ENCODE measurements at regions not wholly inside any gene's neighbourhood (a gene's known extent, or its start where the extent isn't known, plus 50 kb on each side); places are given as distances from the start of the nearest gene placed in this dataset.

DNA sequence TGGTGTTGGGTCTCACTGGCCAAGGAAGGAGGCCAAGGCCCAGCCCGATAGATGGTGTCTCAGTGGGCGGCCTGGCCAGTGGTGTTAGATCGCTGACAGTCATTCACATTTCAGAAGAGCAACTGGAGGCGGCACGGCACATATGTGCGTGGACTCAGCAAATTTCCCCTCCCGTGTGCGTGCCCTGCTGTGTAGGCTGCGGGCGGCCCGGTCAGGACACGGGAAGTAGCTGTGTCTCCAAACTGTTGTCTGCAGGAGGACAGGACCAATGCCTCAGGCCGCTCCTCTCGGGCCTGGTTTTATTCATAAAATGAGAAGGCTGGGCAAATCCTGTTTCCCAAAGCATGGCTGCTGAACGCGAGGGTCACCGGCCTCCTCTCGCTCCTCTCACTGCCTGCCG lies 711.7 kb downstream of the BRD1 start:
- no peak for ATAC-seq
- TF ChIP-seq, protein P1, sequence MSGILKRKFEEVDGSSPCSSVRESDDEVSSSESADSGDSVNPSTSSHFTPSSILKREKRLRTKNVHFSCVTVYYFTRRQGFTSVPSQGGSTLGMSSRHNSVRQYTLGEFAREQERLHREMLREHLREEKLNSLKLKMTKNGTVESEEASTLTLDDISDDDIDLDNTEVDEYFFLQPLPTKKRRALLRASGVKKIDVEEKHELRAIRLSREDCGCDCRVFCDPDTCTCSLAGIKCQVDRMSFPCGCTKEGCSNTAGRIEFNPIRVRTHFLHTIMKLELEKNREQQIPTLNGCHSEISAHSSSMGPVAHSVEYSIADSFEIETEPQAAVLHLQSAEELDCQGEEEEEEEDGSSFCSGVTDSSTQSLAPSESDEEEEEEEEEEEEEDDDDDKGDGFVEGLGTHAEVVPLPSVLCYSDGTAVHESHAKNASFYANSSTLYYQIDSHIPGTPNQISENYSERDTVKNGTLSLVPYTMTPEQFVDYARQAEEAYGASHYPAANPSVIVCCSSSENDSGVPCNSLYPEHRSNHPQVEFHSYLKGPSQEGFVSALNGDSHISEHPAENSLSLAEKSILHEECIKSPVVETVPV (CRISPR knock-in tag; IDR thresholded peaks at IDR 0.05), result no peak
- TF ChIP-seq TOX (CRISPR knock-in tag; IDR thresholded peaks at IDR 0.05; ENCODE audit: borderline replicate concordance), result no peak
- no peak for TF ChIP-seq BACH2 (CRISPR knock-in tag; IDR thresholded peaks at IDR 0.05; ENCODE audit: borderline replicate concordance)

DNA sequence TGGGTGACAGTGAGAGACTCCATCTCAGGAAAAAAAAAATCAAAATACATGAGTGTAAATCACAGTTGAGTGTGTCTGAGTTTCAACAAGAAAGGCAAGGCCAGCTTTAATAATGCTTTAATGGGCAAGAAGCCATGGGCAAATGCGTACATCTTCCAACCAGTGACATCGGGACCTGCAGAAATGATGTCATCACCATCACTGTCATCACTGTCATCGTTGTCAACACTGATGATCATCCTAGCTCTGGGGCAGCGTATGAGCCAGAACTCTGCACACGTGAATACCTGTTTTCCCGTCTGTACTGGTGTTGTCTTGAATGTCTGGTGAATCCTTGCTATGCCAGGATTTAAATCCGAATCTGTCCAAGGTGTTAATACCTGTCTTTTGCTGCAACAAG lies 712.5 kb downstream of the BRD1 start:
- no peak for ATAC-seq
- TF ChIP-seq SNAI2 (CRISPR knock-in tag; IDR thresholded peaks at IDR 0.05), result no peak
- no peak for TF ChIP-seq CSDC2 (CRISPR knock-in tag; IDR thresholded peaks at IDR 0.05)
- no peak for TF ChIP-seq OSR1 (CRISPR knock-in tag; IDR thresholded peaks at IDR 0.05)
- TF ChIP-seq, protein P1 (CRISPR knock-in tag; IDR thresholded peaks at IDR 0.05), result no peak
- no peak for TF ChIP-seq ZNF70 (CRISPR knock-in tag; IDR thresholded peaks at IDR 0.05)
- TF ChIP-seq BACH2 (CRISPR knock-in tag; IDR thresholded peaks at IDR 0.05; ENCODE audit: borderline replicate concordance), result no peak
- TF ChIP-seq, protein P2, sequence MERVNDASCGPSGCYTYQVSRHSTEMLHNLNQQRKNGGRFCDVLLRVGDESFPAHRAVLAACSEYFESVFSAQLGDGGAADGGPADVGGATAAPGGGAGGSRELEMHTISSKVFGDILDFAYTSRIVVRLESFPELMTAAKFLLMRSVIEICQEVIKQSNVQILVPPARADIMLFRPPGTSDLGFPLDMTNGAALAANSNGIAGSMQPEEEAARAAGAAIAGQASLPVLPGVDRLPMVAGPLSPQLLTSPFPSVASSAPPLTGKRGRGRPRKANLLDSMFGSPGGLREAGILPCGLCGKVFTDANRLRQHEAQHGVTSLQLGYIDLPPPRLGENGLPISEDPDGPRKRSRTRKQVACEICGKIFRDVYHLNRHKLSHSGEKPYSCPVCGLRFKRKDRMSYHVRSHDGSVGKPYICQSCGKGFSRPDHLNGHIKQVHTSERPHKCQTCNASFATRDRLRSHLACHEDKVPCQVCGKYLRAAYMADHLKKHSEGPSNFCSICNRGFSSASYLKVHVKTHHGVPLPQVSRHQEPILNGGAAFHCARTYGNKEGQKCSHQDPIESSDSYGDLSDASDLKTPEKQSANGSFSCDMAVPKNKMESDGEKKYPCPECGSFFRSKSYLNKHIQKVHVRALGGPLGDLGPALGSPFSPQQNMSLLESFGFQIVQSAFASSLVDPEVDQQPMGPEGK (CRISPR knock-in tag; IDR thresholded peaks at IDR 0.05; ENCODE audit: borderline replicate concordance), result no peak
- TF ChIP-seq, protein P3, sequence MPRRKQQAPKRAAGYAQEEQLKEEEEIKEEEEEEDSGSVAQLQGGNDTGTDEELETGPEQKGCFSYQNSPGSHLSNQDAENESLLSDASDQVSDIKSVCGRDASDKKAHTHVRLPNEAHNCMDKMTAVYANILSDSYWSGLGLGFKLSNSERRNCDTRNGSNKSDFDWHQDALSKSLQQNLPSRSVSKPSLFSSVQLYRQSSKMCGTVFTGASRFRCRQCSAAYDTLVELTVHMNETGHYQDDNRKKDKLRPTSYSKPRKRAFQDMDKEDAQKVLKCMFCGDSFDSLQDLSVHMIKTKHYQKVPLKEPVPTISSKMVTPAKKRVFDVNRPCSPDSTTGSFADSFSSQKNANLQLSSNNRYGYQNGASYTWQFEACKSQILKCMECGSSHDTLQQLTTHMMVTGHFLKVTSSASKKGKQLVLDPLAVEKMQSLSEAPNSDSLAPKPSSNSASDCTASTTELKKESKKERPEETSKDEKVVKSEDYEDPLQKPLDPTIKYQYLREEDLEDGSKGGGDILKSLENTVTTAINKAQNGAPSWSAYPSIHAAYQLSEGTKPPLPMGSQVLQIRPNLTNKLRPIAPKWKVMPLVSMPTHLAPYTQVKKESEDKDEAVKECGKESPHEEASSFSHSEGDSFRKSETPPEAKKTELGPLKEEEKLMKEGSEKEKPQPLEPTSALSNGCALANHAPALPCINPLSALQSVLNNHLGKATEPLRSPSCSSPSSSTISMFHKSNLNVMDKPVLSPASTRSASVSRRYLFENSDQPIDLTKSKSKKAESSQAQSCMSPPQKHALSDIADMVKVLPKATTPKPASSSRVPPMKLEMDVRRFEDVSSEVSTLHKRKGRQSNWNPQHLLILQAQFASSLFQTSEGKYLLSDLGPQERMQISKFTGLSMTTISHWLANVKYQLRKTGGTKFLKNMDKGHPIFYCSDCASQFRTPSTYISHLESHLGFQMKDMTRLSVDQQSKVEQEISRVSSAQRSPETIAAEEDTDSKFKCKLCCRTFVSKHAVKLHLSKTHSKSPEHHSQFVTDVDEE (CRISPR knock-in tag; IDR thresholded peaks at IDR 0.05), result no peak
- TF ChIP-seq ZNF565 (CRISPR knock-in tag; conservative IDR thresholded peaks at IDR 0.05; ENCODE audit: low read depth), result no peak
- no peak for TF ChIP-seq GLIS3 (CRISPR knock-in tag; IDR thresholded peaks at IDR 0.05)
- TF ChIP-seq ZC3H10 (CRISPR knock-in tag; IDR thresholded peaks at IDR 0.05), result no peak
- TF ChIP-seq ISL1 (CRISPR knock-in tag; IDR thresholded peaks at IDR 0.05), result no peak
- TF ChIP-seq, protein P4, sequence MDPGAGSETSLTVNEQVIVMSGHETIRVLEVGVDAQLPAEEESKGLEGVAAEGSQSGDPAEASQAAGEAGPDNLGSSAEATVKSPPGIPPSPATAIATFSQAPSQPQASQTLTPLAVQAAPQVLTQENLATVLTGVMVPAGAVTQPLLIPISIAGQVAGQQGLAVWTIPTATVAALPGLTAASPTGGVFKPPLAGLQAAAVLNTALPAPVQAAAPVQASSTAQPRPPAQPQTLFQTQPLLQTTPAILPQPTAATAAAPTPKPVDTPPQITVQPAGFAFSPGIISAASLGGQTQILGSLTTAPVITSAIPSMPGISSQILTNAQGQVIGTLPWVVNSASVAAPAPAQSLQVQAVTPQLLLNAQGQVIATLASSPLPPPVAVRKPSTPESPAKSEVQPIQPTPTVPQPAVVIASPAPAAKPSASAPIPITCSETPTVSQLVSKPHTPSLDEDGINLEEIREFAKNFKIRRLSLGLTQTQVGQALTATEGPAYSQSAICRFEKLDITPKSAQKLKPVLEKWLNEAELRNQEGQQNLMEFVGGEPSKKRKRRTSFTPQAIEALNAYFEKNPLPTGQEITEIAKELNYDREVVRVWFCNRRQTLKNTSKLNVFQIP (CRISPR knock-in tag; IDR thresholded peaks at IDR 0.05; ENCODE audit: borderline replicate concordance, low read depth), result no peak
- TF ChIP-seq ESRRG (CRISPR knock-in tag; IDR thresholded peaks at IDR 0.05), result no peak
- no peak for TF ChIP-seq RARB (CRISPR knock-in tag; IDR thresholded peaks at IDR 0.05)
- TF ChIP-seq ARNTL (CRISPR knock-in tag; IDR thresholded peaks at IDR 0.05; ENCODE audit: borderline replicate concordance, low read depth), result no peak
- no peak for TF ChIP-seq PPARA (CRISPR knock-in tag; IDR thresholded peaks at IDR 0.05; ENCODE audit: borderline replicate concordance)
- no peak for TF ChIP-seq ZNF8 (CRISPR knock-in tag; IDR thresholded peaks at IDR 0.05)
- no peak for TF ChIP-seq ZFP3 (CRISPR knock-in tag; IDR thresholded peaks at IDR 0.05)

DNA sequence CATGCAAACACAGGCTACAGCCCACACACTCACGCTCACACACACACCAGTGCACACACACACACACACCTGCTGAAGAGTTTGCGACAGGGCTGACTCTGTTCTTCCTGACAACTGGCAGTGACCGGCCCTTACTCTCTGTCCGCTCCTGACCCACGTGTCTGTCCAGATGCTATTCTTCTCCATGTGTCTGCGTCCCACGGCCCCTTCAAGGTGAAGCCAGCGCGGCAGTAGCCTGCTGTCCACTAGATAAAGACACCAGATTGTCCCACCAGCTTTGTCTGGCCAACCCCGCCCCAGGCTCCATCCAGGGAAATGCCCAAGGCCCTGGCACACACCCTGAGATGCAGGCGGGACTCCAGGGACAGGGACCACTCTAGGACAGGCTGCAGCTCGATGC lies 713.9 kb downstream of the BRD1 start:
- no peak for ATAC-seq
- TF ChIP-seq ZFP3 (CRISPR knock-in tag; IDR thresholded peaks at IDR 0.05), result no peak
- TF ChIP-seq, protein P4 (CRISPR knock-in tag; IDR thresholded peaks at IDR 0.05; ENCODE audit: borderline replicate concordance, low read depth), result no peak
- TF ChIP-seq, protein P3 (CRISPR knock-in tag; IDR thresholded peaks at IDR 0.05), result no peak
- TF ChIP-seq ZFP30 (CRISPR knock-in tag; IDR thresholded peaks at IDR 0.05), result no peak
- TF ChIP-seq ZNF8 (CRISPR knock-in tag; IDR thresholded peaks at IDR 0.05), result no peak
- no peak for TF ChIP-seq SNAI2 (CRISPR knock-in tag; IDR thresholded peaks at IDR 0.05)
- TF ChIP-seq ZNF70 (CRISPR knock-in tag; IDR thresholded peaks at IDR 0.05), result no peak
- TF ChIP-seq ZNF565 (CRISPR knock-in tag; conservative IDR thresholded peaks at IDR 0.05; ENCODE audit: low read depth), result no peak
- no peak for TF ChIP-seq TCF4 (CRISPR knock-in tag; IDR thresholded peaks at IDR 0.05; ENCODE audit: borderline replicate concordance)
- no peak for TF ChIP-seq CSDC2 (CRISPR knock-in tag; IDR thresholded peaks at IDR 0.05)
- no peak for TF ChIP-seq ESRRG (CRISPR knock-in tag; IDR thresholded peaks at IDR 0.05)
- no peak for TF ChIP-seq ARNTL (CRISPR knock-in tag; IDR thresholded peaks at IDR 0.05; ENCODE audit: borderline replicate concordance, low read depth)
- TF ChIP-seq, protein P1 (CRISPR knock-in tag; IDR thresholded peaks at IDR 0.05), result no peak

All from SK-N-SH treated with all-trans-retinoic acid at 6 μM for 48 hours (cell line).